ENCODE measurements at regions not wholly inside any gene's neighbourhood (a gene's known extent, or its start where the extent isn't known, plus 50 kb on each side); places are given as distances from the start of the nearest gene placed in this dataset.
"Not testable (repeated sequence)": the region's sequence is repeated elsewhere in the genome, so short reads cannot be mapped to it uniquely, and the experiment has no call there.

GRCh38 chr11:109480251-109480650 lies 58.3 kb downstream of the C11orf87 start:
- DNase-seq (ENCODE audit: low read depth), result no peak

GRCh38 chr11:109486129-109486528 lies 64.1 kb downstream of the C11orf87 start:
- DNase-seq (ENCODE audit: low read depth), result no peak

GRCh38 chr11:109490953-109491635 lies 69.1 kb downstream of the C11orf87 start:
- no peak for DNase-seq (ENCODE audit: low read depth)

GRCh38 chr11:109506115-109506514 lies 84.1 kb downstream of the C11orf87 start:
- no peak for DNase-seq (ENCODE audit: low read depth)

- no peak for DNase-seq (ENCODE audit: low read depth)
Measured at GRCh38 chr11:109507331-109507730, 85.3 kb downstream of the C11orf87 start.

GRCh38 chr11:109507836-109508561 lies 86.0 kb downstream of the C11orf87 start:
- DNase-seq (ENCODE audit: low read depth), result no peak

GRCh38 chr11:109508943-109509342 lies 87.0 kb downstream of the C11orf87 start:
- no peak for DNase-seq (ENCODE audit: low read depth)

GRCh38 chr11:109510316-109510715 lies 88.3 kb downstream of the C11orf87 start:
- DNase-seq (ENCODE audit: low read depth), result no peak

- DNase-seq (ENCODE audit: low read depth), result no peak
Measured at GRCh38 chr11:109511598-109511997, 89.6 kb downstream of the C11orf87 start.

GRCh38 chr11:109512249-109512648 lies 90.3 kb downstream of the C11orf87 start:
- no peak for DNase-seq (ENCODE audit: low read depth)

GRCh38 chr11:109512680-109513079 lies 90.7 kb downstream of the C11orf87 start:
- peak; percentile 32 for DNase-seq (ENCODE audit: low read depth)

GRCh38 chr11:109514313-109515018 lies 92.5 kb downstream of the C11orf87 start:
- DNase-seq (ENCODE audit: low read depth), result no peak

GRCh38 chr11:109519253-109519652 lies 97.3 kb downstream of the C11orf87 start:
- DNase-seq (ENCODE audit: low read depth), result no peak

GRCh38 chr11:109521571-109522086 lies 99.6 kb downstream of the C11orf87 start:
- no peak for DNase-seq (ENCODE audit: low read depth)

GRCh38 chr11:109522116-109522755 lies 100.2 kb downstream of the C11orf87 start:
- no peak for DNase-seq (ENCODE audit: low read depth)

- DNase-seq (ENCODE audit: low read depth), result not testable (repeated sequence)
Measured at GRCh38 chr11:109525636-109526035, 103.6 kb downstream of the C11orf87 start.

GRCh38 chr11:109526061-109526460 lies 104.1 kb downstream of the C11orf87 start:
- DNase-seq (ENCODE audit: low read depth), result no peak

- DNase-seq (ENCODE audit: low read depth), result no peak
Measured at GRCh38 chr11:109526931-109527330, 104.9 kb downstream of the C11orf87 start.

- DNase-seq (ENCODE audit: low read depth), result no peak
Measured at GRCh38 chr11:109527496-109527895, 105.5 kb downstream of the C11orf87 start.

GRCh38 chr11:109547356-109548027 lies 125.5 kb downstream of the C11orf87 start:
- DNase-seq (ENCODE audit: low read depth), result peak; percentile 86

- peak; percentile 28 for DNase-seq (ENCODE audit: low read depth)
Measured at GRCh38 chr11:109552376-109552775, 130.4 kb downstream of the C11orf87 start.

Measured in LHCN-M2 (cell line).